ENCODE measurements at regions not wholly inside any gene's neighbourhood (a gene's known extent, or its start where the extent isn't known, plus 50 kb on each side); places are given as distances from the start of the nearest gene placed in this dataset.

DNA sequence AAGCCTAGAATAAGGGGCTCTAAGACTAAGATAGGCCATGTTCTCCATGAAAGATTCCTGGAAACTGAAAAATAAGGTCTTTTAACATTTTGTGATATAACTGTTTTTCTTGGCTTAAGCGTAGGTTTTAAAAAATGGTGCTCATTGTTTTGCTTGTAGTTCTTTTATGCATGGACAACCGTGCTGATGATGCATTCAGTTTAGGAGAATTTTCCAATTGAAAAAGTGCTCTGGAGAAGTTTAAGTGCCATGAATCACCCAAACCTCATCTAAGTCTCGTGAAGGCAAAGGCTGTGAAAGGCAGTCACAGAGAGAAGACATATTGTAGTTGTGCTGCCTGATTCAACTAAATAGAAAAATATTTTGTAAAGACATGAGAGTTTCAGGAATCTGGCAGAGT lies 111.8 kb upstream of the GAREM1 start:
- no peak overlapping the region for H3K4me3 ChIP-seq (ENCODE audit: low read depth, poor library complexity, severe bottlenecking)
- WGBS, 2 donors = 69 to 72% methylated on average over 3 of the region's 3 CpGs
- DNase-seq (ENCODE audit: low spot score in 2 of 2) = no peak
- TF ChIP-seq, protein P1, sequence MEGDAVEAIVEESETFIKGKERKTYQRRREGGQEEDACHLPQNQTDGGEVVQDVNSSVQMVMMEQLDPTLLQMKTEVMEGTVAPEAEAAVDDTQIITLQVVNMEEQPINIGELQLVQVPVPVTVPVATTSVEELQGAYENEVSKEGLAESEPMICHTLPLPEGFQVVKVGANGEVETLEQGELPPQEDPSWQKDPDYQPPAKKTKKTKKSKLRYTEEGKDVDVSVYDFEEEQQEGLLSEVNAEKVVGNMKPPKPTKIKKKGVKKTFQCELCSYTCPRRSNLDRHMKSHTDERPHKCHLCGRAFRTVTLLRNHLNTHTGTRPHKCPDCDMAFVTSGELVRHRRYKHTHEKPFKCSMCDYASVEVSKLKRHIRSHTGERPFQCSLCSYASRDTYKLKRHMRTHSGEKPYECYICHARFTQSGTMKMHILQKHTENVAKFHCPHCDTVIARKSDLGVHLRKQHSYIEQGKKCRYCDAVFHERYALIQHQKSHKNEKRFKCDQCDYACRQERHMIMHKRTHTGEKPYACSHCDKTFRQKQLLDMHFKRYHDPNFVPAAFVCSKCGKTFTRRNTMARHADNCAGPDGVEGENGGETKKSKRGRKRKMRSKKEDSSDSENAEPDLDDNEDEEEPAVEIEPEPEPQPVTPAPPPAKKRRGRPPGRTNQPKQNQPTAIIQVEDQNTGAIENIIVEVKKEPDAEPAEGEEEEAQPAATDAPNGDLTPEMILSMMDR (IDR thresholded peaks at IDR 0.05) = no peak
- TF ChIP-seq POLR2A (IDR thresholded peaks at IDR 0.05) = no peak
- intact Hi-C loops (cut with DNase I; ENCODE audit: low total_unique reads) = no loop called here

DNA sequence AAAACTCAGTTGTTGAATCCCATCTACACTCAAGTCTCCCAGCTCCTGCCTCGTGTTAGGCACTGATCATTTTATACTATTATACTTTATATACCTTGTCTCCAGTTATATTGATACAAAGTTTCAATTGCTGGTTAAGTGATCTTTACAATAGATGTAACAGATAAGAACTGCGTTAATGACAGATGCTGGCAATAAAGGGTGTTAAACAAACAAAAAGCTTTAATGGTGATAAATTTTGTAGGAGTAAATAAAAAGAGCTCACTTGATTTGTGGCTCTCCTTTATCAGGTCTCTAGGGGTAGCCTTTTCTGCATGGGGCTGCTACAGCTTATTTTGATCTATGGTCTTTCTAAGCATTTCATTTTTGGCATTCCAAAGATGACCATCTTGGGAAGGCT lies 106.9 kb upstream of the GAREM1 start:
- 61 to 62% methylated on average over 2 of the region's 2 CpGs for WGBS, 2 donors
- H3K4me3 ChIP-seq (ENCODE audit: low read depth, poor library complexity, severe bottlenecking) = no peak overlapping the region
- DNase-seq (ENCODE audit: low spot score in 2 of 2) = no peak
- intact Hi-C loops (cut with DNase I; ENCODE audit: low total_unique reads) = no loop called here
- TF ChIP-seq, protein P1 (IDR thresholded peaks at IDR 0.05) = no peak
- no peak for TF ChIP-seq POLR2A (IDR thresholded peaks at IDR 0.05)

DNA sequence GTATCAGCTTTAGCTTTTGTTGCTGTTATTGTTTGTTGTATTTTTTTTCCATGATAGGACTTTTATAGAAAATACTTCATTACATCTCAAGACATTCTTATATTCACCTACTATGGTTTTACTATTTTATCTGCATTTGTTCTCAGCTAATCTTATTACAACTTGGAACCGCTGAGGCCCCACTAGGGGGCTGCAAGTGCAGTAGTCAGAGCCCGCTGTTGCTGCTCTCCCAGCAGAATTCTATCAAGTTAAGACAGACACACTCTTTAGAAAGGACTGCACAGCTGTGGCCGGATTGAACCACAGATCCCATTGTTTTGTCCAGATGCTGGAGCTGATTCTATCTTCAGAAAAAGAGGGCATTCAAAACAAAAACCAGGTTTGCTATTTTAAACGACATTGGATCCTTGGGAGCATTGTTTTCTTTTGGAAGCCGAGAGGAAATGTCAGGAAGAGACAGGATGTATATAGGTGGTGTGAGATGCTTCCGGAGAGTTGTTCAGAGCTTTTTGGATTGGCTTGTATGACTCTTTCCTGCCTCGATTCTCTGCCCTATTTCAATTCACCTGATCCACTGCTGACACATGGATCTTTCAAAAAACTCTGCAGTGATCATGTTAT lies 105.7 kb upstream of the GAREM1 start:
- DNase-seq (ENCODE audit: low spot score in 2 of 2) = no peak
- intact Hi-C loops (cut with DNase I; ENCODE audit: low total_unique reads) = no loop called here
- 20 to 28% methylated on average over 7 of the region's 7 CpGs for WGBS, 2 donors
- no peak for TF ChIP-seq POLR2A (IDR thresholded peaks at IDR 0.05)
- TF ChIP-seq, protein P1 (IDR thresholded peaks at IDR 0.05) = no peak
- no peak overlapping the region for H3K4me3 ChIP-seq (ENCODE audit: low read depth, poor library complexity, severe bottlenecking)

DNA sequence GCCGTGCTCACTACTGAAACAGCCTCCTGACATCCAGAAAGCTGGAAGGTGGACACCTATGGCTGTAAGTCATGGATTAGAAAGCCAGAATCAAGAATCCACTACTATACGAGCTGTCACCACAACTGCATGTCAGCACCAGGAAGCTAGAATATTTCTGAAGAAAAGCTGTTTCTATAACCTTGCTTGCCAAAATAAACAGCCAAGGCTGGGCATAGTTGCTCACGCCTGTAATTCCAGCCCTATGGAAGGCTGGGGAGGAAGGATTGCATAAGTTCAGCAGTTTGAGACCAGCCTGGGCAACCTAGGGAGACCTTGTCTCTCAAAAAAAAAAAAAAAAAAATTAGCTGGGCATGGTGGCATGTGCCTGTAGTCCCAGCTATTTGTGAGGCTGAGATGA lies 96.3 kb upstream of the GAREM1 start:
- DNase-seq (ENCODE audit: low spot score in 2 of 2) = no peak
- WGBS, 2 donors = 60% methylated on average over 3 of the region's 3 CpGs
- no peak overlapping the region for H3K4me3 ChIP-seq (ENCODE audit: low read depth, poor library complexity, severe bottlenecking)
- intact Hi-C loops (cut with DNase I; ENCODE audit: low total_unique reads) = no loop called here
- TF ChIP-seq, protein P1 (IDR thresholded peaks at IDR 0.05) = no peak
- no peak for TF ChIP-seq POLR2A (IDR thresholded peaks at IDR 0.05)

DNA sequence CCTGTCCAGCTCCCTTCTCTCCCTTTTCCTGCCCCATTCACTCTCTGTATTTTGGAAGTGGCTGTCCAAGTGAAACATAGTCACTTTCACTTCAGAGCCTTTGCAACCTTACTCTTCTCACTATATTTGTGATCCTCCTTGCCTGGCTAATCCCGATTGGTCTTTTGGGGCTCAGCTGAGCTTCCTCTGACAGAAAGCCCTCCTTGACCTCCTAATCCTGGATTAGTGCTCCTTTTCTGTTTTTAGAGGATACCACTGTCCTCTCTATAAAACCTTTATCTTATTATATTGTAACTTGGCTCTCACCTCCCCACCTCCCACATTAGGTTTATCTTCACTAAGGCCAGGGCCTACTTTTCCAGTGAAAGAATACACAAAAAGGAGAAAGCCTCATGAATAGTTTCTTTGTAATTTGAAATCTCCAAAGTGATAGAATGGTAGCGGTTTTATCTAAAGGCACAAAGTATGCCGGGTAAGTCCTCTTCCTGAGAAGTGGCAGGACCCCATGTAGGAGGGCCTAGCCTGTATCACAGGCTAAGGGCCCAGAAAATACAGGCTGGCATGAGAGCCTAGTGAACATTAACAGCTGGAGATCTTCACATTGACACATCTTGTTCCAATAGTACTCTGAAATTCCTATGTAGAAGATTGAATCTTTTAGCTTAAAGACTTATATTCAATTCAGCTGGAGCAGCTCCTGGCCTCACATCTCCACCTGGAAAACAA lies 83.1 kb upstream of the GAREM1 start:
- no peak overlapping the region for H3K4me3 ChIP-seq (ENCODE audit: low read depth, poor library complexity, severe bottlenecking)
- intact Hi-C loops (cut with DNase I; ENCODE audit: low total_unique reads) = loop anchor here (2.0 to 10.0 kb wide), 2 partner anchors 279 to 395 kb away; no protein-coding TSS in a partner anchor
- WGBS, 2 donors = 77 to 91% methylated on average over 3 of the region's 3 CpGs
- no peak for TF ChIP-seq POLR2A (IDR thresholded peaks at IDR 0.05)
- TF ChIP-seq, protein P1 (IDR thresholded peaks at IDR 0.05) = no peak
- DNase-seq (ENCODE audit: low spot score in 2 of 2) = no peak
